G401.6 (cell line): ENCODE measurements at regions not wholly inside any gene's neighbourhood (a gene's known extent, or its start where the extent isn't known, plus 50 kb on each side); places are given as distances from the start of the nearest gene placed in this dataset.

Experiments used
- FAIRE-seq: peaks from 2 replicates; lab custom pipeline; 2012; peaks lifted over from hg19 to GRCh38; lab: Jason Lieb, UNC

GRCh38 chr5:124927735-124928134 is 181.3 kb upstream of the ZNF608 start:
- no peak for FAIRE-seq

- no peak for FAIRE-seq
Measured at GRCh38 chr5:124929000-124929399, 182.6 kb upstream of the ZNF608 start.

GRCh38 chr5:124932791-124933600 is 186.6 kb upstream of the ZNF608 start:
- no peak for FAIRE-seq

- FAIRE-seq, result no peak
Measured at GRCh38 chr5:124935065-124935464, 188.6 kb upstream of the ZNF608 start.

GRCh38 chr5:124936626-124936933 is 190.1 kb upstream of the ZNF608 start:
- no peak for FAIRE-seq

GRCh38 chr5:124941051-124942049 is 194.9 kb upstream of the ZNF608 start:
- no peak for FAIRE-seq

GRCh38 chr5:124948062-124948753 is 201.8 kb upstream of the ZNF608 start:
- no peak for FAIRE-seq

- FAIRE-seq, result no peak
Measured at GRCh38 chr5:124948754-124949275, 202.4 kb upstream of the ZNF608 start.

GRCh38 chr5:124949862-124950261 is 203.4 kb upstream of the ZNF608 start:
- FAIRE-seq, result no peak

- no peak for FAIRE-seq
Measured at GRCh38 chr5:124951105-124951504, 204.7 kb upstream of the ZNF608 start.

GRCh38 chr5:124951661-124952060 is 205.2 kb upstream of the ZNF608 start:
- no peak for FAIRE-seq

- FAIRE-seq, result no peak
Measured at GRCh38 chr5:124952079-124952478, 205.6 kb upstream of the ZNF608 start.

- FAIRE-seq, result no peak
Measured at GRCh38 chr5:124952566-124952965, 206.1 kb upstream of the ZNF608 start.

GRCh38 chr5:124954784-124955183 is 208.3 kb upstream of the ZNF608 start:
- FAIRE-seq, result no peak

GRCh38 chr5:124956471-124957029 is 210.1 kb upstream of the ZNF608 start:
- FAIRE-seq, result no peak

- no peak for FAIRE-seq
Measured at GRCh38 chr5:124957063-124957462, 210.6 kb upstream of the ZNF608 start.

GRCh38 chr5:124960266-124960665 is 213.8 kb upstream of the ZNF608 start:
- FAIRE-seq, result no peak

- no peak for FAIRE-seq
Measured at GRCh38 chr5:124961521-124961920, 215.1 kb upstream of the ZNF608 start.

GRCh38 chr5:124962111-124962510 is 215.7 kb upstream of the ZNF608 start:
- FAIRE-seq, result no peak

- FAIRE-seq, result no peak
Measured at GRCh38 chr5:124962735-124963134, 216.3 kb upstream of the ZNF608 start.

- no peak for FAIRE-seq
Measured at GRCh38 chr5:124963236-124963919, 216.9 kb upstream of the ZNF608 start.
